Keratinocyte (primary cell): ENCODE measurements at regions not wholly inside any gene's neighbourhood (a gene's known extent, or its start where the extent isn't known, plus 50 kb on each side); places are given as distances from the start of the nearest gene placed in this dataset.

ENCODE experiments used
- DNase-seq: peaks from one replicate; pipeline ENCODE4 v3.0.0-alpha.2; 2011; ENCODE audit warnings: low read depth, missing footprints, low spot score
- FAIRE-seq: peaks from 2 replicates; lab custom pipeline; 2011; peaks lifted over from hg19 to GRCh38; lab: Jason Lieb, UNC
- H2AFZ ChIP-seq: 2 replicates; pipeline ENCODE4 v1.6.0; 2012; ENCODE audit warnings: low read length, control low read depth, inconsistent platforms; ENCODE audit not compliant: control insufficient read depth
- H3K27ac ChIP-seq: 2 replicates; pipeline ENCODE4 v1.5.1; 2011; ENCODE audit warnings: low read length; ENCODE audit not compliant: control insufficient read depth, insufficient read depth
- H3K27me3 ChIP-seq: 3 replicates; pipeline ENCODE4 v1.6.0; 2011; ENCODE audit warnings: low read length; ENCODE audit not compliant: control insufficient read depth, insufficient read depth; ENCODE audit errors: extremely low read depth
- H3K36me3 ChIP-seq, 2 experiments: 2 replicates in 1 of 2; 3 replicates in 1 of 2; pipeline ENCODE4 v1.5.1; 2011; ENCODE audit warnings: low read length in 2 of 2, mild to moderate bottlenecking in 1 of 2; ENCODE audit not compliant: control insufficient read depth in 2 of 2, insufficient read depth in 2 of 2; ENCODE audit errors: extremely low read depth in 1 of 2
- H3K4me1 ChIP-seq: 3 replicates; pipeline ENCODE4 v1.5.1; 2011; ENCODE audit warnings: low read length; ENCODE audit not compliant: control insufficient read depth, insufficient read depth; ENCODE audit errors: extremely low read depth
- H3K4me2 ChIP-seq: 3 replicates; pipeline ENCODE4 v1.6.0; 2011; ENCODE audit warnings: low read depth, low read length; ENCODE audit not compliant: control insufficient read depth, insufficient read depth; ENCODE audit errors: extremely low read depth
- H3K4me3 ChIP-seq, 3 experiments: fragments of 200-600 bp in 1 of 3; sonication (generic) in 1 of 3; 2 replicates in 2 of 3; 3 replicates in 1 of 3; pipeline ENCODE4 v1.5.1; 2011 to 2016; ENCODE audit warnings: low read length in 3 of 3, mild to moderate bottlenecking in 3 of 3, control low read depth in 2 of 3, inconsistent platforms in 1 of 3, low read depth in 1 of 3, mixed read lengths in 1 of 3, mixed run types in 1 of 3, moderate library complexity in 1 of 3; ENCODE audit not compliant: control insufficient read depth in 2 of 3, insufficient read depth in 2 of 3; ENCODE audit errors: extremely low read depth in 1 of 3
- H3K79me2 ChIP-seq: 2 replicates; pipeline ENCODE4 v1.6.0; 2012; ENCODE audit warnings: low read length; ENCODE audit not compliant: control insufficient read depth, insufficient read depth
- H3K9ac ChIP-seq: 3 replicates; pipeline ENCODE4 v1.6.0; 2011; ENCODE audit warnings: low read length; ENCODE audit not compliant: control insufficient read depth, insufficient read depth; ENCODE audit errors: extremely low read depth
- H3K9me1 ChIP-seq: 3 replicates; pipeline ENCODE4 v1.6.0; 2011; ENCODE audit warnings: low read length; ENCODE audit not compliant: control insufficient read depth, insufficient read depth; ENCODE audit errors: extremely low read depth
- H3K9me3 ChIP-seq: 2 replicates; pipeline ENCODE4 v1.5.1; 2012; ENCODE audit warnings: low read depth, low read length; ENCODE audit not compliant: control insufficient read depth
- H4K20me1 ChIP-seq: 3 replicates; pipeline ENCODE4 v1.6.0; 2011; ENCODE audit warnings: low read length; ENCODE audit not compliant: control insufficient read depth, insufficient read depth; ENCODE audit errors: extremely low read depth
- EZH2 ChIP-seq: IDR thresholded peaks from one replicate; pipeline ENCODE4 v1.6.1; 2012; ENCODE audit warnings: inconsistent platforms, mild to moderate bottlenecking, low read length, moderate library complexity
- dilution Hi-C: fragments of 300-500 bp; cut with MboI; formaldehyde crosslinking; loops from one replicate; pipeline ENCODE4 v1.7.0; 2020; ENCODE audit warnings: low sequenced_read_pairs; ENCODE audit not compliant: extremely low pct_ligation_motif_present
- TF ChIP-seq, protein P1 (sequence below), 3 experiments: IDR thresholded peaks in 1 of 3; conservative IDR thresholded peaks in 1 of 3; optimal IDR thresholded peaks in 1 of 3; 2 replicates in 2 of 3; 3 replicates in 1 of 3; pipeline versions ENCODE3 to v1.5.1; 2011; ENCODE audit warnings: low read length in 3 of 3, mild to moderate bottlenecking in 3 of 3, moderate library complexity in 2 of 3, control low read depth in 1 of 3, inconsistent platforms in 1 of 3; ENCODE audit not compliant: insufficient read depth in 2 of 3; ENCODE audit errors: extremely low read depth in 1 of 3

DNA sequence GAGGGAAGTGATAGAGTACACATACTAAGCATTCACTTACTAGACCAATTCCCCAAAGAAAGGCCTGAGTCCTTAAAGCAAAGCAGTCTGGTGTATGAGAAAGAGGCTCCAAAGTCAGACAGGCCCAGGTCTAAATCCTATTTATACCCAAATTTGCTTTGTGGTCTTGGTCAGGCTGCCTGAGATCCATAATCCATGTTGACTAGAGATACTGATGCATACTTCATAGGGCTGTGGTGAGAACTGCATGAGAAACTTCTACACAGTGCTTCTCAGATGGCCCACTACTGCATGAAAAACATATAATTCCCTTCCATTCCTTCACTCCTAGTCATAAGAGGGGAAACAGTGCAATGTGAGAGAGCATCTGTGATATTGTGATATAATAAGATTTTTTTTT lies 81.6 kb upstream of the SP4 start:
- DNase-seq, result no peak
- Histone ChIP-seq H3K4me1 (no peaks in the 10 kb centered on the region), H3K36me3 (no peaks in the 10 kb centered on the region), H3K9me1 (no peaks in the 10 kb centered on the region), H3K27me3 (no peaks in the 10 kb centered on the region), H3K9me3 (no peaks in the 10 kb centered on the region), H3K79me2 (no peaks in the 10 kb centered on the region), H2AFZ (no peak overlapping the region), H3K4me3 (no peak overlapping the region), H3K27ac (no peak overlapping the region), H4K20me1 (no peaks in the 10 kb centered on the region), H3K4me2 (no peak overlapping the region), H3K9ac (no peak overlapping the region)
- FAIRE-seq, result no peak
- TF ChIP-seq EZH2, result no peak
- TF ChIP-seq, protein P1, sequence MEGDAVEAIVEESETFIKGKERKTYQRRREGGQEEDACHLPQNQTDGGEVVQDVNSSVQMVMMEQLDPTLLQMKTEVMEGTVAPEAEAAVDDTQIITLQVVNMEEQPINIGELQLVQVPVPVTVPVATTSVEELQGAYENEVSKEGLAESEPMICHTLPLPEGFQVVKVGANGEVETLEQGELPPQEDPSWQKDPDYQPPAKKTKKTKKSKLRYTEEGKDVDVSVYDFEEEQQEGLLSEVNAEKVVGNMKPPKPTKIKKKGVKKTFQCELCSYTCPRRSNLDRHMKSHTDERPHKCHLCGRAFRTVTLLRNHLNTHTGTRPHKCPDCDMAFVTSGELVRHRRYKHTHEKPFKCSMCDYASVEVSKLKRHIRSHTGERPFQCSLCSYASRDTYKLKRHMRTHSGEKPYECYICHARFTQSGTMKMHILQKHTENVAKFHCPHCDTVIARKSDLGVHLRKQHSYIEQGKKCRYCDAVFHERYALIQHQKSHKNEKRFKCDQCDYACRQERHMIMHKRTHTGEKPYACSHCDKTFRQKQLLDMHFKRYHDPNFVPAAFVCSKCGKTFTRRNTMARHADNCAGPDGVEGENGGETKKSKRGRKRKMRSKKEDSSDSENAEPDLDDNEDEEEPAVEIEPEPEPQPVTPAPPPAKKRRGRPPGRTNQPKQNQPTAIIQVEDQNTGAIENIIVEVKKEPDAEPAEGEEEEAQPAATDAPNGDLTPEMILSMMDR (optimal IDR thresholded peaks at IDR 0.05 in 1 of 3, IDR thresholded peaks at IDR 0.05 in 1 of 3, conservative IDR thresholded peaks at IDR 0.05 in 1 of 3; ENCODE audit: extremely low read depth in 1 of 3, insufficient read depth in 2 of 3, low read length in 3 of 3), result no peak
- dilution Hi-C loops, result no loop called here

DNA sequence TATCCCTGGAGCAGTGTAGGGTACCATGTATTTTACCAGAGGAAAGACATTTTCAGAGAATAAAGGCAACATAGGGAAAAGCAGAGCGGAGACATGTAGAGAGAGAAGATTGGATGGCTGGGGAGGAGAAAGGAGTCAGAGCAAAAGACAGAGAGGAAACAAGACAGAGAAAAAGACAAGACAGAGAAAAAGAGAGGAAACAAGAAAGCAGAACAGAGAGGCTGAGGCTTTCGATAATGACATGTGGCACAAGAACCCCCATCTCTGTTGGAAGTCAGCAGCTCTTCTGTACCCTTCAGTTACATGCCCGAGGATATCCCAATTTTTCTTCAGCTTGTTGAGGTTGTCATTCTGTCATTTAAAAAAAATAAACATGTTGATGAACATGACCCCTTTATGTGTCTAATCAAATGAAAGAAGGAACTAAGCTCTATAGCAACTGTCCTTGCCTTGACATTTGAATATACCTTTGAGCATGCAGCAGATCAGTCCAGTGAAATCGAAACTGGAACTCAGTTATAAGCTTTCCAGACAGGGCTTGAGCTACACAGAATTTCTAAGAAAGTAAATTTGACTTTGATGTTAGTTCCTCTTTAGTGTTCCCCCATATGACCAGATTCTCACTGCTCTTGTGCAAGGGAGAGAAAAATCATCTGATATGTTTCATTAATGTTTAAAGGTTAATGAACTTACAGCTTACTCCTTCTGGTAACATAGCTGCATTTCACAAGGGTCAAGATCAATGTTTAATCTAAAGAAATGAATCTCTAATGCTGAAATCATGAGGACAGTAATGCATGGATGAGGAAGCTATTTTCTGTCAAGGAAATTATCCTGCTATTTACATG lies 75.1 kb upstream of the SP4 start:
- no peak for FAIRE-seq
- TF ChIP-seq, protein P1 (optimal IDR thresholded peaks at IDR 0.05 in 1 of 3, IDR thresholded peaks at IDR 0.05 in 1 of 3, conservative IDR thresholded peaks at IDR 0.05 in 1 of 3; ENCODE audit: extremely low read depth in 1 of 3, insufficient read depth in 2 of 3, low read length in 3 of 3), result no peak
- no peak for TF ChIP-seq EZH2
- no peaks in the 10 kb centered on the region for H3K4me1 ChIP-seq
- H3K9ac ChIP-seq, result no peak overlapping the region
- no peaks in the 10 kb centered on the region for H3K27me3 ChIP-seq
- no peaks in the 10 kb centered on the region for H3K9me3 ChIP-seq
- H3K27ac ChIP-seq, result no peak overlapping the region
- H3K4me2 ChIP-seq, result no peak overlapping the region
- H2AFZ ChIP-seq, result no peak overlapping the region
- DNase-seq, result no peak
- H3K36me3 ChIP-seq, result no peaks in the 10 kb centered on the region
- dilution Hi-C loops, result no loop called here
- no peaks in the 10 kb centered on the region for H4K20me1 ChIP-seq
- H3K79me2 ChIP-seq, result no peaks in the 10 kb centered on the region
- H3K4me3 ChIP-seq, result no peak overlapping the region
- no peaks in the 10 kb centered on the region for H3K9me1 ChIP-seq
